ENCODE measurements at regions not wholly inside any gene's neighbourhood (a gene's known extent, or its start where the extent isn't known, plus 50 kb on each side); places are given as distances from the start of the nearest gene placed in this dataset.

GRCh38 chr12:123049398-123050240 is 69.1 kb downstream of the ARL6IP4 start:
- Histone ChIP-seq H3K9me3 (ENCODE audit: low read length) (no peaks in the 10 kb centered on the region), H3K27ac (ENCODE audit: extremely low read length, insufficient read depth, low read length) (no peak overlapping the region), H3K4me3 (replicated peaks in 1 of 3; ENCODE audit: insufficient read depth in 1 of 3, low read depth in 2 of 3, low read length in 3 of 3) (no peak overlapping the region), H3K79me2 (ENCODE audit: insufficient read depth, low read length) (no peaks in the 10 kb centered on the region), H3K9ac (ENCODE audit: insufficient read depth, low read depth, low read length) (no peak overlapping the region), H4K20me1 (ENCODE audit: insufficient read depth, low read length) (no peaks in the 10 kb centered on the region), H2AFZ (ENCODE audit: low read length) (no peak overlapping the region), H3K4me2 (ENCODE audit: low read depth, low read length) (no peak overlapping the region), H3K36me3 (replicated peaks in 1 of 2; ENCODE audit: control insufficient read depth in 1 of 2, insufficient read depth in 2 of 2, low read length in 2 of 2) (no peaks in the 10 kb centered on the region), H3K4me1 (ENCODE audit: insufficient read depth, low read length) (no peaks in the 10 kb centered on the region), H3K27me3 (ENCODE audit: control insufficient read depth in 1 of 2, insufficient read depth in 2 of 2, low read length in 2 of 2) (no peaks in the 10 kb centered on the region)
- WGBS (ENCODE audit: low lambda C conversion rate): 91% methylated on average over 8 of the region's 8 CpGs
- FAIRE-seq (no peak), ATAC-seq (no peak), DNase-seq (ENCODE audit: low spot score) (no peak)
- no peak for TF ChIP-seq ZMAT5 (CRISPR knock-in tag; IDR thresholded peaks at IDR 0.05; ENCODE audit: borderline replicate concordance, low read depth)
- TF ChIP-seq KMT2B (CRISPR knock-in tag; IDR thresholded peaks at IDR 0.05): no peak
- no peak for TF ChIP-seq XBP1 (CRISPR knock-in tag; IDR thresholded peaks at IDR 0.05)
- TF ChIP-seq ZNF407 (CRISPR knock-in tag; IDR thresholded peaks at IDR 0.05; ENCODE audit: not compliant biosample characterization): no peak
- no peak for TF ChIP-seq ZKSCAN5 (CRISPR knock-in tag; IDR thresholded peaks at IDR 0.05)
- no peak for TF ChIP-seq RBAK (CRISPR knock-in tag; IDR thresholded peaks at IDR 0.05)
- no peak for TF ChIP-seq ZSCAN29 (CRISPR knock-in tag; conservative IDR thresholded peaks at IDR 0.05)
- TF ChIP-seq ETV6 (CRISPR knock-in tag; conservative IDR thresholded peaks at IDR 0.05): no peak
- no peak for TF ChIP-seq ZNF234 (CRISPR knock-in tag; conservative IDR thresholded peaks at IDR 0.05)
- TF ChIP-seq ZNF879 (CRISPR knock-in tag; IDR thresholded peaks at IDR 0.05): no peak
- no peak for TF ChIP-seq ESRRA (CRISPR knock-in tag; IDR thresholded peaks at IDR 0.05; ENCODE audit: low read depth)
- TF ChIP-seq HNF4G (IDR thresholded peaks at IDR 0.05; ENCODE audit: borderline replicate concordance, low read depth, low read length): no peak
- no peak for TF ChIP-seq HNF4G (CRISPR knock-in tag; IDR thresholded peaks at IDR 0.05; ENCODE audit: borderline replicate concordance, low read depth)
- TF ChIP-seq HOXA9 (CRISPR knock-in tag; IDR thresholded peaks at IDR 0.05; ENCODE audit: borderline replicate concordance): no peak
- POLR2A ChIA-PET: no interaction called here
- CTCF ChIA-PET (ENCODE audit: low intra/inter-chr PET ratio, low total read pairs): no interaction called here
- intact Hi-C loops (cut with micrococcal nuclease; ENCODE audit: unreplicated experiment): no loop called here
- no TSS peak for BruUV-seq (replicated peaks)
- in situ Hi-C loops (cut with HindIII; ENCODE audit: extremely low pct_ligation_motif_present, low pct_unique_long_range_greater_than_20kb): no loop called here

All from HepG2 (cell line).